SK-N-SH (cell line): ENCODE measurements at regions not wholly inside any gene's neighbourhood (a gene's known extent, or its start where the extent isn't known, plus 50 kb on each side); places are given as distances from the start of the nearest gene placed in this dataset.
A peak's percentile ranks its signal among the peaks of the same experiment; 100 is the strongest.

ENCODE experiments used
- CTCF ChIA-PET: fragments of 300-600, 350-600 bp; formaldehyde crosslinking; extraction: SDS; loops from one replicate; lab custom pipeline; 2021; lab: Yijun Ruan, JAX
- POLR2A ChIA-PET: fragments of 350-600 bp; sonication (Branson Sonifier 250); formaldehyde crosslinking; extraction: SDS; loops from one replicate; lab custom pipeline; 2020; ENCODE audit warnings: antibody characterized with exemption, inconsistent platforms; lab: Yijun Ruan, JAX
- DNase-seq: peaks from one replicate; pipeline ENCODE4 v3.0.0; 2012
- H2AFZ ChIP-seq: fragments of 200-600 bp; sonication (generic); 2 replicates; pipeline ENCODE4 v1.8.1; 2016; ENCODE audit warnings: antibody characterized with exemption, mild to moderate bottlenecking, low read depth
- H3F3A ChIP-seq: fragments of 200-600 bp; sonication (generic); replicated peaks from 2 replicates; pipeline ENCODE3; 2016; ENCODE audit warnings: antibody characterized with exemption, mild to moderate bottlenecking; ENCODE audit not compliant: insufficient read depth
- H3K27ac ChIP-seq, 2 experiments: fragments of 200-500 bp in 1 of 2; fragments of 200-600 bp in 1 of 2; sonication (Bioruptor generic) in 1 of 2; sonication (generic), shearing (Covaris generic) in 1 of 2; 2 replicates each; pipeline versions ENCODE4 v1.5.1 to v1.6.1; 2014 to 2016; ENCODE audit warnings: low read depth in 2 of 2, inconsistent platforms in 1 of 2, low read length in 1 of 2, mild to moderate bottlenecking in 1 of 2, mixed read lengths in 1 of 2
- H3K27me3 ChIP-seq: fragments of 200-600 bp; sonication (generic), shearing (Covaris generic); 2 replicates; pipeline ENCODE4 v1.6.1; 2016; ENCODE audit warnings: mixed run types; ENCODE audit not compliant: insufficient read depth
- H3K36me3 ChIP-seq, 2 experiments: fragments of 200-500 bp in 1 of 2; fragments of 200-600 bp in 1 of 2; sonication (Bioruptor generic) in 1 of 2; sonication (generic) in 1 of 2; replicated peaks in 1 of 2; 2 replicates each; pipeline versions ENCODE3 to v1.5.1; 2014 to 2016; ENCODE audit warnings: low read length in 1 of 2, mild to moderate bottlenecking in 1 of 2; ENCODE audit not compliant: insufficient read depth in 2 of 2, control insufficient read depth in 1 of 2
- H3K4me1 ChIP-seq, 2 experiments: fragments of 200-500 bp in 1 of 2; fragments of 200-600 bp in 1 of 2; sonication (Bioruptor generic) in 1 of 2; sonication (generic), shearing (Covaris generic) in 1 of 2; 2 replicates each; pipeline versions ENCODE4 v1.5.1 to v1.6.1; 2014 to 2016; ENCODE audit warnings: low read depth in 1 of 2, low read length in 1 of 2, mixed run types in 1 of 2; ENCODE audit not compliant: insufficient read depth in 2 of 2, control insufficient read depth in 1 of 2
- H3K4me2 ChIP-seq: fragments of 200-600 bp; sonication (generic), shearing (Covaris generic); 2 replicates; pipeline ENCODE4 v1.6.1; 2017; ENCODE audit warnings: mixed run types
- H3K4me3 ChIP-seq, 2 experiments: fragments of 200-500 bp in 1 of 2; fragments of 200-600 bp in 1 of 2; sonication (Bioruptor generic) in 1 of 2; sonication (generic), shearing (Covaris generic) in 1 of 2; 2 replicates each; pipeline versions ENCODE4 v1.5.1 to v1.8.1; 2014 to 2016; ENCODE audit warnings: low read depth in 2 of 2, inconsistent platforms in 1 of 2, low read length in 1 of 2, mild to moderate bottlenecking in 1 of 2, mixed read lengths in 1 of 2, moderate library complexity in 1 of 2
- H3K79me2 ChIP-seq: fragments of 200-600 bp; sonication (generic); 2 replicates; pipeline ENCODE4 v1.8.1; 2017; ENCODE audit warnings: mild to moderate bottlenecking; ENCODE audit not compliant: insufficient read depth
- H3K9ac ChIP-seq: fragments of 200-600 bp; sonication (generic); 2 replicates; pipeline ENCODE4 v1.6.1; 2017; ENCODE audit warnings: mixed run types
- H3K9me2 ChIP-seq: fragments of 200-600 bp; sonication (generic); 2 replicates; pipeline ENCODE4 v1.6.1; 2017; ENCODE audit warnings: mixed run types
- H3K9me3 ChIP-seq: fragments of 200-600 bp; sonication (generic); 2 replicates; pipeline ENCODE4 v1.6.1; 2017; ENCODE audit warnings: mixed run types, mild to moderate bottlenecking, moderate library complexity
- H4K20me1 ChIP-seq: fragments of 200-600 bp; sonication (generic); 2 replicates; pipeline ENCODE4 v1.6.1; 2017; ENCODE audit warnings: mild to moderate bottlenecking, mixed run types; ENCODE audit not compliant: insufficient read depth
- ELF1 ChIP-seq: IDR thresholded peaks from 2 replicates; pipeline ENCODE4 v1.4.0; 2012
- EP300 ChIP-seq, 2 experiments: IDR thresholded peaks; 2 replicates each; pipeline versions ENCODE4 v1.4.0 to v1.6.1; 2012; ENCODE audit warnings: borderline replicate concordance in 1 of 2, low read depth in 1 of 2, low read length in 1 of 2
- FOSL2 ChIP-seq: IDR thresholded peaks from 2 replicates; pipeline ENCODE4 v1.4.0; 2012; ENCODE audit warnings: low read depth, mild to moderate bottlenecking, moderate library complexity, borderline replicate concordance
- FOXJ3 ChIP-seq: sonication (generic); formaldehyde crosslinking; IDR thresholded peaks from 2 replicates; pipeline ENCODE4 v1.5.1; 2020; ENCODE audit warnings: mild to moderate bottlenecking, missing genetic modification reagents
- GABPA ChIP-seq: IDR thresholded peaks from 2 replicates; pipeline ENCODE4 v1.4.0; 2012; ENCODE audit warnings: low read depth, mild to moderate bottlenecking
- JUND ChIP-seq: IDR thresholded peaks from 2 replicates; pipeline ENCODE4 v1.4.0; 2012
- MEF2A ChIP-seq: IDR thresholded peaks from 2 replicates; pipeline ENCODE4 v1.4.0; 2012; ENCODE audit warnings: low read depth, borderline replicate concordance
- NFIC ChIP-seq: IDR thresholded peaks from 2 replicates; pipeline ENCODE4 v1.4.0; 2012; ENCODE audit warnings: borderline replicate concordance
- PBX3 ChIP-seq: IDR thresholded peaks from 2 replicates; pipeline ENCODE4; 2012
- RAD21 ChIP-seq: IDR thresholded peaks from 2 replicates; pipeline ENCODE4 v1.6.1; 2012; ENCODE audit warnings: mild to moderate bottlenecking, low read length
- SIN3A ChIP-seq: IDR thresholded peaks from 2 replicates; pipeline ENCODE4 v1.6.1; 2012; ENCODE audit warnings: low read depth, mild to moderate bottlenecking, low read length, moderate library complexity, borderline replicate concordance
- TCF12 ChIP-seq: IDR thresholded peaks from 2 replicates; pipeline ENCODE4 v1.4.0; 2012
- WGBS: methylation state at CpG from one replicate; pipeline ENCODE4 v1.1.6; 2017; ENCODE audit warnings: low lambda C conversion rate; 5-methylcytosine and 5-hydroxymethylcytosine counted together
- TF ChIP-seq, protein P1 (sequence below): IDR thresholded peaks from 2 replicates; pipeline ENCODE4 v1.4.0; 2012; ENCODE audit warnings: low read depth, borderline replicate concordance
- TF ChIP-seq, protein P2 (sequence below): IDR thresholded peaks from 2 replicates; pipeline ENCODE4 v1.4.0; 2012; ENCODE audit warnings: low read depth

GRCh38 chr13:86569974-86570373 lies 770.8 kb upstream of the SLITRK6 start:
- H3K4me1 ChIP-seq = no peaks in the 10 kb centered on the region
- TF ChIP-seq RAD21 (no peak), FOSL2 (no peak), NFIC (no peak), MEF2A (no peak)
- TF ChIP-seq, all 33 proteins: peak for 0
- H3K9ac ChIP-seq = no peak overlapping the region
- no peak overlapping the region for H3K27ac ChIP-seq
- no peak for DNase-seq
- no peaks in the 10 kb centered on the region for H3K36me3 ChIP-seq
- ChIA-PET CTCF (no interaction called here), POLR2A (no interaction called here)
- H2AFZ ChIP-seq = no peak overlapping the region
- no peak overlapping the region for H3K4me3 ChIP-seq
- H4K20me1 ChIP-seq = no peaks in the 10 kb centered on the region
- H3K4me2 ChIP-seq = no peak overlapping the region
- no peaks in the 10 kb centered on the region; the same call in 1 of the 2 replicates for H3K9me2 ChIP-seq
- peaks cover 10% of the 10 kb centered on the region for H3F3A ChIP-seq
- no peaks in the 10 kb centered on the region for H3K9me3 ChIP-seq
- no peaks in the 10 kb centered on the region for H3K27me3 ChIP-seq
- no peaks in the 10 kb centered on the region for H3K79me2 ChIP-seq

DNA sequence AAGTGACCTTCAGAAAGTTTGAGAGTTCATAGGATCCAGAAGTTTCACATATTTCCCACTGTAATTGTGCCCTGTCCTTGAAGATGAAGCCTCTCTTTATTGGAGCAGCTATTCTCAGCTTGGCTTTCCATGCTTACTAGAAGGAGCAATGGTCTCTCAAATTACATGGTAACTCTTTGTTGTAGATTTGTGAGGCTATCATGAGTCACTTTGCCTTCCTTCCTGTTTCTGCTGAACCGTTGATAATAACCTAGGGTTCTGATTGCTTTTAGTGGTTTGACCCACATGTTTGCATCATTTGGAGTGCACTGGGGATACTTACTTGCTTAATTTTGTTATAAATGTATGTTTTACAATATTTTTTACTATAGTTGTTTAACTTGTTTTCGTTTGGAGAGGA lies 772.9 kb upstream of the SLITRK6 start:
- peak overlapping the region in 1 of 2 experiments; percentile 77; a peak in 2 of 4 replicates for H3K27ac ChIP-seq
- POLR2A ChIA-PET = no interaction called here
- H3F3A ChIP-seq = peaks cover 10% of the 10 kb centered on the region
- CTCF ChIA-PET = no interaction called here
- H3K4me3 ChIP-seq = no peak overlapping the region
- H3K36me3 ChIP-seq = no peaks in the 10 kb centered on the region
- no peaks in the 10 kb centered on the region for H3K4me1 ChIP-seq
- H3K4me2 ChIP-seq = peak overlapping the region; percentile 45
- no peaks in the 10 kb centered on the region; the same call in 1 of the 2 replicates for H3K9me2 ChIP-seq
- no peak overlapping the region; the same call in 1 of the 2 replicates for H3K9ac ChIP-seq
- H2AFZ ChIP-seq = peak overlapping the region; percentile 70
- no peaks in the 10 kb centered on the region for H3K79me2 ChIP-seq
- DNase-seq = no peak
- H3K27me3 ChIP-seq = no peaks in the 10 kb centered on the region
- WGBS = 4% methylated on average over 2 of the region's 2 CpGs
- no peaks in the 10 kb centered on the region for H3K9me3 ChIP-seq
- peak; percentile 40; the same call in 1 of the 2 replicates for TF ChIP-seq PBX3
- TF ChIP-seq, protein P1, sequence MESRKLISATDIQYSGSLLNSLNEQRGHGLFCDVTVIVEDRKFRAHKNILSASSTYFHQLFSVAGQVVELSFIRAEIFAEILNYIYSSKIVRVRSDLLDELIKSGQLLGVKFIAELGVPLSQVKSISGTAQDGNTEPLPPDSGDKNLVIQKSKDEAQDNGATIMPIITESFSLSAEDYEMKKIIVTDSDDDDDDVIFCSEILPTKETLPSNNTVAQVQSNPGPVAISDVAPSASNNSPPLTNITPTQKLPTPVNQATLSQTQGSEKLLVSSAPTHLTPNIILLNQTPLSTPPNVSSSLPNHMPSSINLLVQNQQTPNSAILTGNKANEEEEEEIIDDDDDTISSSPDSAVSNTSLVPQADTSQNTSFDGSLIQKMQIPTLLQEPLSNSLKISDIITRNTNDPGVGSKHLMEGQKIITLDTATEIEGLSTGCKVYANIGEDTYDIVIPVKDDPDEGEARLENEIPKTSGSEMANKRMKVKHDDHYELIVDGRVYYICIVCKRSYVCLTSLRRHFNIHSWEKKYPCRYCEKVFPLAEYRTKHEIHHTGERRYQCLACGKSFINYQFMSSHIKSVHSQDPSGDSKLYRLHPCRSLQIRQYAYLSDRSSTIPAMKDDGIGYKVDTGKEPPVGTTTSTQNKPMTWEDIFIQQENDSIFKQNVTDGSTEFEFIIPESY = 0 out of 2 replicates have a peak, but pooled peaks have one; percentile 19
- TF ChIP-seq, protein P2, sequence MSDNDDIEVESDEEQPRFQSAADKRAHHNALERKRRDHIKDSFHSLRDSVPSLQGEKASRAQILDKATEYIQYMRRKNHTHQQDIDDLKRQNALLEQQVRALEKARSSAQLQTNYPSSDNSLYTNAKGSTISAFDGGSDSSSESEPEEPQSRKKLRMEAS = 0 out of 2 replicates have a peak, but pooled peaks have one; percentile 40
- peak; percentile 78; the same call in 1 of the 2 replicates for TF ChIP-seq FOSL2
- peak in 1 of 2 experiments; percentile 54; a peak in 1 of 4 replicates for TF ChIP-seq EP300 (IDR thresholded peaks at IDR 0.05; ENCODE audit: borderline replicate concordance in 1 of 2, low read depth in 1 of 2, low read length in 1 of 2)
- peak; percentile 42 for TF ChIP-seq ELF1
- no peak for TF ChIP-seq FOXJ3 (CRISPR knock-in tag)
- no peak for TF ChIP-seq SIN3A
- peak; percentile 13; the same call in 1 of the 2 replicates for TF ChIP-seq GABPA
- TF ChIP-seq JUND = peak; percentile 64
- TF ChIP-seq TCF12 = peak; percentile 41; the same call in 1 of the 2 replicates
- TF ChIP-seq, all 33 proteins: peak for 9
- no peaks in the 10 kb centered on the region for H4K20me1 ChIP-seq
